ENCODE measurements at regions not wholly inside any gene's neighbourhood (a gene's known extent, or its start where the extent isn't known, plus 50 kb on each side); places are given as distances from the start of the nearest gene placed in this dataset.

DNA sequence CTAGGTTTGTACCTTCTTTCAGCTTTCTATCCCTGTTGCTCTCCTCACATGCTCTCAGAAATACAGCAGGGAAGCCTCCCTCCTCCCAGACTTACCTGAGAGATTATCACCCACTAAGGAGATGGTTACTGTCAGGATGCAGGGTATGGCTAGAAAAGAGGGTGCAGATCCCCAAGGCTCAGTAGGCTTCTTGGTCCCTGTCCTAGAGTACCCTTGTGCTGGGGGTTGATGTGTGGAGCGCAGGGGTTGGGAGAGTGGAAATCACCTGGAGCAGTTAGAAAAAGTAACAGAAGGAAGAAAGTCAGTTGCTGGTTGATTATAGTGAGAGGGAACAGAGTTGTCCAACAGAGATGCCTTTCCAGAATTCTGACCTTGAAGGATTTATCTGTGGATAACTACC lies 80.2 kb downstream of the CNGA2 start:
- TF ChIP-seq, protein P1, sequence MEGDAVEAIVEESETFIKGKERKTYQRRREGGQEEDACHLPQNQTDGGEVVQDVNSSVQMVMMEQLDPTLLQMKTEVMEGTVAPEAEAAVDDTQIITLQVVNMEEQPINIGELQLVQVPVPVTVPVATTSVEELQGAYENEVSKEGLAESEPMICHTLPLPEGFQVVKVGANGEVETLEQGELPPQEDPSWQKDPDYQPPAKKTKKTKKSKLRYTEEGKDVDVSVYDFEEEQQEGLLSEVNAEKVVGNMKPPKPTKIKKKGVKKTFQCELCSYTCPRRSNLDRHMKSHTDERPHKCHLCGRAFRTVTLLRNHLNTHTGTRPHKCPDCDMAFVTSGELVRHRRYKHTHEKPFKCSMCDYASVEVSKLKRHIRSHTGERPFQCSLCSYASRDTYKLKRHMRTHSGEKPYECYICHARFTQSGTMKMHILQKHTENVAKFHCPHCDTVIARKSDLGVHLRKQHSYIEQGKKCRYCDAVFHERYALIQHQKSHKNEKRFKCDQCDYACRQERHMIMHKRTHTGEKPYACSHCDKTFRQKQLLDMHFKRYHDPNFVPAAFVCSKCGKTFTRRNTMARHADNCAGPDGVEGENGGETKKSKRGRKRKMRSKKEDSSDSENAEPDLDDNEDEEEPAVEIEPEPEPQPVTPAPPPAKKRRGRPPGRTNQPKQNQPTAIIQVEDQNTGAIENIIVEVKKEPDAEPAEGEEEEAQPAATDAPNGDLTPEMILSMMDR (IDR thresholded peaks at IDR 0.05), result no peak
- no peak for TF ChIP-seq POLR2A (IDR thresholded peaks at IDR 0.05)
- no peak for TF ChIP-seq POLR2AphosphoS5 (IDR thresholded peaks at IDR 0.05)

Data from breast epithelium (tissue), 3 donors.